ENCODE measurements at regions not wholly inside any gene's neighbourhood (a gene's known extent, or its start where the extent isn't known, plus 50 kb on each side); places are given as distances from the start of the nearest gene placed in this dataset.

GRCh38 chr4:154691229-154691628, 52.6 kb upstream of the LRAT start:
- TF ChIP-seq FOXK2 (conservative IDR thresholded peaks at IDR 0.05 in 1 of 2, IDR thresholded peaks at IDR 0.05 in 1 of 2; ENCODE audit: low read depth in 2 of 2) (no peak), POLR2A (conservative IDR thresholded peaks at IDR 0.05) (no peak)
